ENCODE measurements at regions not wholly inside any gene's neighbourhood (a gene's known extent, or its start where the extent isn't known, plus 50 kb on each side); places are given as distances from the start of the nearest gene placed in this dataset.

- no peaks in the 10 kb centered on the region for H3K27me3 ChIP-seq (ENCODE audit: insufficient read depth, low read length)
- no peak overlapping the region for H3K27ac ChIP-seq (ENCODE audit: low read depth, low read length, poor library complexity, severe bottlenecking)
- no peak overlapping the region for H3K4me2 ChIP-seq (ENCODE audit: low read length)
- no peaks in the 10 kb centered on the region for H4K20me1 ChIP-seq (ENCODE audit: insufficient read depth, low read length)
- peaks cover 11% of the 10 kb centered on the region for H3K4me1 ChIP-seq (ENCODE audit: insufficient read depth, low read length, severe bottlenecking)
- H3K4me3 ChIP-seq (ENCODE audit: low read depth, low read length, poor library complexity, severe bottlenecking) = no peak overlapping the region
- TF ChIP-seq EZH2 (IDR thresholded peaks at IDR 0.05; ENCODE audit: borderline replicate concordance, low read length) (no peak), CTCF (IDR thresholded peaks at IDR 0.05; ENCODE audit: low read length) (no peak)
- H3K79me2 ChIP-seq (ENCODE audit: insufficient read depth, low read length) = no peaks in the 10 kb centered on the region
- H3K9me3 ChIP-seq (ENCODE audit: low read length) = no peaks in the 10 kb centered on the region
- no peaks in the 10 kb centered on the region for H3F3A ChIP-seq (ENCODE audit: insufficient read depth, low read length)
- no peaks in the 10 kb centered on the region for H3K36me3 ChIP-seq (ENCODE audit: insufficient read depth, low read length)
- no peaks in the 10 kb centered on the region for H3K9me2 ChIP-seq (ENCODE audit: low read depth, low read length)
- H3K9ac ChIP-seq (ENCODE audit: low read length) = no peak overlapping the region
- no peak overlapping the region for H2AFZ ChIP-seq (ENCODE audit: low read length)
Observed at GRCh38 chr6:167696296-167696695, 130.4 kb upstream of the AFDN start.

- no peak overlapping the region for H2AFZ ChIP-seq (ENCODE audit: low read length)
- H3K9ac ChIP-seq (ENCODE audit: low read length) = no peak overlapping the region
- TF ChIP-seq EZH2 (IDR thresholded peaks at IDR 0.05; ENCODE audit: borderline replicate concordance, low read length) (no peak), CTCF (IDR thresholded peaks at IDR 0.05; ENCODE audit: low read length) (no peak)
- no peaks in the 10 kb centered on the region for H3K27me3 ChIP-seq (ENCODE audit: insufficient read depth, low read length)
- H3K36me3 ChIP-seq (ENCODE audit: insufficient read depth, low read length) = no peaks in the 10 kb centered on the region
- H3K79me2 ChIP-seq (ENCODE audit: insufficient read depth, low read length) = no peaks in the 10 kb centered on the region
- H3F3A ChIP-seq (ENCODE audit: insufficient read depth, low read length) = no peaks in the 10 kb centered on the region
- H3K9me2 ChIP-seq (ENCODE audit: low read depth, low read length) = no peaks in the 10 kb centered on the region
- no peaks in the 10 kb centered on the region for H4K20me1 ChIP-seq (ENCODE audit: insufficient read depth, low read length)
- no peak overlapping the region for H3K4me3 ChIP-seq (ENCODE audit: low read depth, low read length, poor library complexity, severe bottlenecking)
- peaks cover 11% of the 10 kb centered on the region for H3K4me1 ChIP-seq (ENCODE audit: insufficient read depth, low read length, severe bottlenecking)
- no peak overlapping the region for H3K27ac ChIP-seq (ENCODE audit: low read depth, low read length, poor library complexity, severe bottlenecking)
- H3K4me2 ChIP-seq (ENCODE audit: low read length) = no peak overlapping the region
- no peaks in the 10 kb centered on the region for H3K9me3 ChIP-seq (ENCODE audit: low read length)
Observed at GRCh38 chr6:167697316-167697715, 129.4 kb upstream of the AFDN start.

GRCh38 chr6:167698540-167698939, 128.2 kb upstream of the AFDN start:
- Histone ChIP-seq H3K4me2 (ENCODE audit: low read length) (no peak overlapping the region), H3F3A (ENCODE audit: insufficient read depth, low read length) (no peaks in the 10 kb centered on the region)
- TF ChIP-seq CTCF (IDR thresholded peaks at IDR 0.05; ENCODE audit: low read length) (no peak), EZH2 (IDR thresholded peaks at IDR 0.05; ENCODE audit: borderline replicate concordance, low read length) (no peak)

More at GRCh38 chr6:167698540-167698939, 128.2 kb upstream of the AFDN start:
- Histone ChIP-seq H3K27ac (ENCODE audit: low read depth, low read length, poor library complexity, severe bottlenecking) (no peak overlapping the region), H3K9ac (ENCODE audit: low read length) (no peak overlapping the region), H3K27me3 (ENCODE audit: insufficient read depth, low read length) (no peaks in the 10 kb centered on the region), H3K4me1 (ENCODE audit: insufficient read depth, low read length, severe bottlenecking) (peaks cover 11% of the 10 kb centered on the region), H4K20me1 (ENCODE audit: insufficient read depth, low read length) (no peaks in the 10 kb centered on the region), H3K4me3 (ENCODE audit: low read depth, low read length, poor library complexity, severe bottlenecking) (no peak overlapping the region), H3K9me3 (ENCODE audit: low read length) (no peaks in the 10 kb centered on the region), H3K79me2 (ENCODE audit: insufficient read depth, low read length) (no peaks in the 10 kb centered on the region), H2AFZ (ENCODE audit: low read length) (no peak overlapping the region), H3K9me2 (ENCODE audit: low read depth, low read length) (no peaks in the 10 kb centered on the region), H3K36me3 (ENCODE audit: insufficient read depth, low read length) (no peaks in the 10 kb centered on the region)

All from OCI-LY1 (cell line).